GM12872 (cell line): ENCODE measurements at regions not wholly inside any gene's neighbourhood (a gene's known extent, or its start where the extent isn't known, plus 50 kb on each side); places are given as distances from the start of the nearest gene placed in this dataset.

Source experiments
- CTCF ChIP-seq: IDR thresholded peaks from 3 replicates; pipeline ENCODE4 v1.5.1; 2011; ENCODE audit warnings: low read depth, mild to moderate bottlenecking, low read length, moderate library complexity; ENCODE audit not compliant: insufficient read depth

- TF ChIP-seq CTCF, result no peak
Measured at GRCh38 chr17:68789203-68789962, 165.8 kb downstream of the ABCA8 start.

DNA sequence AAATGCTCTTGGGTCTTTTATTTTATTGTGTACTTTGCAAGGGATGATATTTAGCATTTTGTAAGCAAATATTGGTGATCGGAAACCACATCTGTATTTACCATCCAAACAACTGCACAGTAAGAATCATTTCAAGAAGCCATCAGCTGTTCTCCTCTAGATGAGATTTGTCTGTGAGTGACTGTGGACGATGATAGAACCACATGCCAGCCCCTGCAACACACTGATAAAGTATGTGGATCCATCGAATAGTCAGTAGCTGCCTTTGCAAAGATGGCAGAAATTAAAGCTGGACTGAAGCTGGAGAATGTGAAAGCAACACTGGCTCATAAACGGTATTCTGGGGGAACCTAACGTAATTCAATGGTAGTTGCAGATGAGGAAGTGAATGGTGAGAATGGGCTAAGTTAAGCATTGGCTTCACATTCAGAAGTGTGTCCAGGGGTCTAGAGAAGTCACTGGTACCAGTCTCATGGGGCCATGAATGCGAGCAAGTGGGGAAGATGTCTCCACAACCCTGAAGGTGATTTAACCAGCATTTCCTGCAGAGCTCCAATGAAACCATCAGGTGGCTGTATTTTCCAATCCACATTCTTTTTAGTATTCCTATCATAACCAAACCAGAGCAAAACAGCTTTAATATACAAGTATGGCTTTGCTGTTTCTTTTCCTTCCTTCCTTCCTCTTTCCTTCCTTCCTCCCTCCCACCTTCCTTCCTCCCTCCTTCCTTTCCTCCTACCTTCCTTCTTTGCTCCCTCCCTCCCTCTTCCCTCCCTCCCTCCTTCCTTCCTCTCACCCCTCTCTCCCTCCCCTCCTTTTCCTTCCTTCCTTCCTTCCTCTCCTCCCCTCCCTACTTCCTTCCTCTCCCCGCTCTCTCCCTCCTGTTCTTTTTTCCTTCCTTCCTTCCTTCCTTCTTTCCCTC, 169.4 kb downstream of the ABCA8 start:
- TF ChIP-seq CTCF, result no peak

- no peak for TF ChIP-seq CTCF
Measured at GRCh38 chr17:68784431-68784830, 170.8 kb downstream of the ABCA8 start.

GRCh38 chr17:68783861-68784260, 171.3 kb downstream of the ABCA8 start:
- no peak for TF ChIP-seq CTCF

DNA sequence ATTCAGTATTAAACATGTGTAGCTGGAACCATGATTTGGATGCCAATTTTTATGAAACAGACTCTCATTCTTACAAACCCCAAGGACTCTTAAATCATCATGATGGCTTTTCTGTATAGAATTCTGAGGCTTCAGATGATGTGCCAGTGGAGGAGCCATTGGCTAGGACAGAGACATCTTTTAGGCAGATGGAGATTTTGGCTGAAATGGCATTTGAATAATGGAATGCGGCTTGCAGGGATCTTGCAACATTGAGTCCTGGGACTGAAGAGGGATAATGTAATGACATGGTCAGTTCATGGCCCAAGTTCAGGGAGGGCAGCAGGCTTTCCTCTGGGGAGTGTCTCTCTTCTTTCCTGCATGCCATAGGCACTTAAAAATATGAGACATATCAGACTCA, 172.4 kb downstream of the ABCA8 start:
- TF ChIP-seq CTCF, result no peak

- no peak for TF ChIP-seq CTCF
Measured at GRCh38 chr17:68780596-68780995, 174.6 kb downstream of the ABCA8 start.

DNA sequence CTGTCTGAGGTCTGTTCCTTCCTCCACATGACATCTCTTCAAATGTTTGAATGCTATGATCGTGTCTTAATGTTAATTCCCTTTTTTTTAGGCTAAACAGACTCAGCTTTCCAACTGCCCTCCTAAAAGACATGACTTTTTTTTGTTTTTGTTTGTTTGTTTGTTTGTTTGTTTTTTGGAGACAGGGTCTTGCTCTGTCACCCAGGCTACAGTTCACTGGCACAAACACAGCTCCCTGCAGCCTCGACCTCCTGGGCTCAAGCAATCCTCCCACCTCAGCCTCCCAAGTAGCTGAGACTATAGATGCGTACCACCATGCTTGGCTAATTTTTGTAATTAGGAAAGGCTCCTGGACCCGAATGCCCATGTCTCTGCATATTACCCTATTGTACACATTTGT, 176.5 kb downstream of the ABCA8 start:
- no peak for TF ChIP-seq CTCF
